Spleen (tissue), 11 donors: ENCODE measurements at regions not wholly inside any gene's neighbourhood (a gene's known extent, or its start where the extent isn't known, plus 50 kb on each side); places are given as distances from the start of the nearest gene placed in this dataset.

Source experiments
- DNase-seq: peaks from one replicate; pipeline ENCODE4 v3.0.0-alpha.2; 2020
- H3K27ac ChIP-seq, 8 donors: fragments of 200-600 bp; sonication (generic) in 7 of 8; 1 replicate in 4 of 8; 2 replicates in 4 of 8; pipeline versions ENCODE4 v1.5.0 to v1.8.0; 2016 to 2021; ENCODE audit warnings: inconsistent platforms in 4 of 8, mild to moderate bottlenecking in 4 of 8, moderate library complexity in 1 of 8
- H3K27me3 ChIP-seq, 7 donors: fragments of 200-600 bp; sonication (generic) in 6 of 7; replicated peaks in 1 of 7; 1 replicate in 4 of 7; 2 replicates in 3 of 7; pipeline versions ENCODE4 v1.5.0 to v1.8.0; 2016 to 2021; ENCODE audit warnings: inconsistent platforms in 3 of 7, mild to moderate bottlenecking in 1 of 7
- H3K36me3 ChIP-seq, 6 donors: fragments of 200-600 bp; sonication (generic) in 5 of 6; 1 replicate in 4 of 6; 2 replicates in 2 of 6; pipeline versions ENCODE4 v1.5.0 to v1.8.0; 2016 to 2021; ENCODE audit warnings: inconsistent platforms in 2 of 6
- H3K4me1 ChIP-seq, 6 donors: fragments of 200-600 bp; sonication (generic) in 5 of 6; 1 replicate in 3 of 6; 2 replicates in 3 of 6; pipeline versions ENCODE4 v1.5.0 to v1.8.0; 2016 to 2021; ENCODE audit warnings: inconsistent platforms in 3 of 6
- H3K4me3 ChIP-seq, 8 donors: fragments of 200-600 bp; sonication (generic) in 7 of 8; 1 replicate in 4 of 8; 2 replicates in 4 of 8; pipeline versions ENCODE4 v1.5.0 to v1.8.0; 2016 to 2021; ENCODE audit warnings: inconsistent platforms in 4 of 8, mild to moderate bottlenecking in 4 of 8, moderate library complexity in 2 of 8
- H3K9me3 ChIP-seq, 8 donors: fragments of 200-600 bp; sonication (generic) in 7 of 8; 1 replicate in 4 of 8; 2 replicates in 4 of 8; pipeline versions ENCODE4 v1.5.0 to v1.8.0; 2016 to 2021; ENCODE audit warnings: inconsistent platforms in 4 of 8
- POLR2A ChIP-seq, 3 donors: fragments of 450-650 bp; IDR thresholded peaks; one replicate each; pipeline ENCODE4 v1.5.1; 2017; ENCODE audit warnings: antibody characterized with exemption in 3 of 3, mild to moderate bottlenecking in 1 of 3
- POLR2AphosphoS5 ChIP-seq, 3 donors: sonication (generic); formaldehyde crosslinking; IDR thresholded peaks; one replicate each; pipeline ENCODE4 v1.5.1; 2017; ENCODE audit warnings: antibody characterized with exemption in 3 of 3
- WGBS, 5 donors: extraction: QIAGEN DNeasy Blood & Tissue Kit in 3 of 5; methylation state at CpG; one replicate each; pipeline versions ENCODE4 v1.1.5 to v1.1.7; 2013 to 2018; 5-methylcytosine and 5-hydroxymethylcytosine counted together
- intact Hi-C: fragments of 100-400 bp; cut with DNase I; formaldehyde crosslinking; loops from one replicate; pipeline ENCODE4 v1.15.0; 2023; ENCODE audit warnings: low total_unique reads
- TF ChIP-seq, protein P1 (sequence below), 11 experiments: fragments of 200-600 bp in 7 of 11; fragments of 450-650 bp in 4 of 11; sonication (generic) in 4 of 11; IDR thresholded peaks in 8 of 11; conservative IDR thresholded peaks in 3 of 11; 1 replicate in 7 of 11; 2 replicates in 4 of 11; pipeline versions ENCODE4 v1.4.0 to v1.8.0; 2016 to 2021; ENCODE audit warnings: antibody characterized with exemption in 11 of 11, inconsistent platforms in 4 of 11, mild to moderate bottlenecking in 1 of 11
- donor health status: healthy with polysubstance abuse.
- donor health status: DM: no; HTN: no; CAD: no; lungs with moderate emphysema.
- donor health status: DM: no; HTN: no; CAD: no.
- donor health status: Bipolar disorder and iron deficiency.
- donor health status: healthy.
- donor health status: DM: no; HTN: no; CAD: no.
- donor health status: DM: yes; HTN: yes; CAD: no.

DNA sequence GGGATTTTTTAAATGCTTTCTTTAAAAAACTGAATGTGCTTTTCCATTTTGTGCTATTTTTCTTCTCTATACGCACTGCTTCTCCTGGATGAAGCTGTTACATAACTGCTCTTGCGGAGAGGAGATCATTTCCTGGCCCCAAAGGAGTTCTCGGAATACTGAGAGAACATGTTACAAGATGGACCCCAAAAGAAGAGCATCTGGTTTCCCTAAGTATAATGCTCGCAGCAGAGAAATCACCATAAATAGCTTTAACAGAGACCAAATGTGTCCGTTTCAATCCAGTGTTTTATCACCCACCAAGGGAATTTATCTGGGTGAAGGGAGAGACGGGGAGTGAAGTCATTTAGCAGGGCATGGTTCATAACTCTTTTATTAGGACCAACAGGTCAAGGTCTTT is 80.1 kb downstream of the RBM43 start:
- Histone ChIP-seq H3K9me3 (no peaks in the 10 kb centered on the region), H3K4me1 (no peaks in the 10 kb centered on the region), H3K27ac (no peak overlapping the region), H3K4me3 (no peak overlapping the region), H3K36me3 (no peaks in the 10 kb centered on the region), H3K27me3 (peaks cover 0 to 17% (median 0%) of the 10 kb centered on the region in 7 donors)
- intact Hi-C loops: no loop called here
- DNase-seq: no peak
- 74 to 86% (median 77%) methylated on average over 6 of the region's 6 CpGs for WGBS, 5 donors
- TF ChIP-seq POLR2A (IDR thresholded peaks at IDR 0.05) (no peak), POLR2AphosphoS5 (IDR thresholded peaks at IDR 0.05) (no peak)
- TF ChIP-seq, protein P1, sequence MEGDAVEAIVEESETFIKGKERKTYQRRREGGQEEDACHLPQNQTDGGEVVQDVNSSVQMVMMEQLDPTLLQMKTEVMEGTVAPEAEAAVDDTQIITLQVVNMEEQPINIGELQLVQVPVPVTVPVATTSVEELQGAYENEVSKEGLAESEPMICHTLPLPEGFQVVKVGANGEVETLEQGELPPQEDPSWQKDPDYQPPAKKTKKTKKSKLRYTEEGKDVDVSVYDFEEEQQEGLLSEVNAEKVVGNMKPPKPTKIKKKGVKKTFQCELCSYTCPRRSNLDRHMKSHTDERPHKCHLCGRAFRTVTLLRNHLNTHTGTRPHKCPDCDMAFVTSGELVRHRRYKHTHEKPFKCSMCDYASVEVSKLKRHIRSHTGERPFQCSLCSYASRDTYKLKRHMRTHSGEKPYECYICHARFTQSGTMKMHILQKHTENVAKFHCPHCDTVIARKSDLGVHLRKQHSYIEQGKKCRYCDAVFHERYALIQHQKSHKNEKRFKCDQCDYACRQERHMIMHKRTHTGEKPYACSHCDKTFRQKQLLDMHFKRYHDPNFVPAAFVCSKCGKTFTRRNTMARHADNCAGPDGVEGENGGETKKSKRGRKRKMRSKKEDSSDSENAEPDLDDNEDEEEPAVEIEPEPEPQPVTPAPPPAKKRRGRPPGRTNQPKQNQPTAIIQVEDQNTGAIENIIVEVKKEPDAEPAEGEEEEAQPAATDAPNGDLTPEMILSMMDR (IDR thresholded peaks at IDR 0.05 in 8 of 11, conservative IDR thresholded peaks at IDR 0.05 in 3 of 11): no peak

DNA sequence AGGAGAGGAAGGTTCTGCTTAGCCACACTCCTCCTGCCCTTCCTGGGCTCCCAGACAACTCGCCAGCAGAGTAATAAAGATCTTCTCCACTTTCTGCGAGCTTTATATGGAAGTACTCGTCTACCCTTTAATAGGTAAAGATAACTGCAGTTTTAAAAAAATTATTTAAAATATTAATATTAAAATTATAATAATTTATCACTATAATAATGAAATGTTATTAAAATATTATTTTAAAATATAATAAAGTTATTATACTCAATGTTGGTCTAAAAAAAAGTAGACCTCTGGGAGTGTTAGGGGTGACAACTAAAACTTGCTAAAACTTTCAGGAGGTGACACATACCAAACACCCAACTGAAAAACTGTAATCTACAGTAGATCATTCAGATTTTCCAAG is 81.5 kb downstream of the RBM43 start:
- H3K27ac ChIP-seq: no peak overlapping the region
- H3K4me1 ChIP-seq: no peaks in the 10 kb centered on the region
- H3K9me3 ChIP-seq: no peaks in the 10 kb centered on the region
- H3K27me3 ChIP-seq: peaks cover 0 to 17% (median 0%) of the 10 kb centered on the region in 7 donors
- DNase-seq: no peak
- TF ChIP-seq POLR2A (IDR thresholded peaks at IDR 0.05) (no peak), POLR2AphosphoS5 (IDR thresholded peaks at IDR 0.05) (no peak)
- TF ChIP-seq, protein P1 (IDR thresholded peaks at IDR 0.05 in 8 of 11, conservative IDR thresholded peaks at IDR 0.05 in 3 of 11): no peak
- no peak overlapping the region for H3K4me3 ChIP-seq
- no peaks in the 10 kb centered on the region for H3K36me3 ChIP-seq
- 75 to 94% (median 82%) methylated on average over 3 of the region's 3 CpGs for WGBS, 5 donors
- intact Hi-C loops: no loop called here

DNA sequence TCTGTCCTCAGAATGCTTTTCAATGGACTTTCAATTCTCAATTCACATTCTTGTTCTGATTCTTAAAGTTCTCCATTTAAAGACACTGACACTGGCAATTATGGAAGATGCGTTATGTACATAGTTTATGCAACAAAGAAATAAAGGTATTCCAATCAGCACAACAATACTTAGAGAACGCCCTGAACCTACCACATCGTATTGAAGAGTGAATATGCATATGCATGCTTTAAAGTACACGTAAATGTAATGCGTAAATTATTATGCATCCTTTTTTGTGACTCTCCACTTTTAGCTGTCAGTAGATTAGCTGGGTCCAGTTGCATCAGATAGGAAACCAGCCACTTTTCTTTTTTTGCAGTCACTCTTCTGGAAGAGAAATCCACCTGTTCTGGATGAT is 83.5 kb downstream of the RBM43 start:
- no peak for DNase-seq
- WGBS, 5 donors: 83 to 87% (median 85%) methylated on average over 5 of the region's 5 CpGs
- TF ChIP-seq POLR2AphosphoS5 (IDR thresholded peaks at IDR 0.05) (no peak), POLR2A (IDR thresholded peaks at IDR 0.05) (no peak)
- TF ChIP-seq, protein P1 (IDR thresholded peaks at IDR 0.05 in 8 of 11, conservative IDR thresholded peaks at IDR 0.05 in 3 of 11): no peak
- no peak overlapping the region for H3K4me3 ChIP-seq
- H3K36me3 ChIP-seq: no peaks in the 10 kb centered on the region
- H3K27ac ChIP-seq: no peak overlapping the region
- H3K9me3 ChIP-seq: no peaks in the 10 kb centered on the region
- no peaks in the 10 kb centered on the region for H3K4me1 ChIP-seq
- intact Hi-C loops: no loop called here
- H3K27me3 ChIP-seq: peaks cover 0 to 17% (median 0%) of the 10 kb centered on the region in 7 donors

DNA sequence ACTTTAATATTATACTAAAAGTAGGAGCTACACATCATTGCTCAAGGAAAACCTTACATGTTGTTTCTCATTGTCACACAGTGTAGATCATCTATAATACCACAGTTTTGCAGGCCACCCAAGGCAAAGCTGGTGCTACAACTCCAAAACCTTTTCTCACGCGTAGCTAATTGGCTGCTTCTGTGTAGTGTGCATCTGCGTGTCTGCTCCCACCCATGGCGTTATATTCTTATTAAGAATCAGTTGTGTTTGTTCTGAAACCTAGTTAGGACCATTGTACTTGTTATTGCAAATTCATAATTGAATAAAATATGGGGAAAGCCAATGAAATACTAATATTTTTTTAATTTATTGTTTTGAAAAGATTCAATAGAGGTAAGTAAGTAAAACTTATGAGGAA is 83.9 kb downstream of the RBM43 start:
- H3K9me3 ChIP-seq: no peaks in the 10 kb centered on the region
- peaks cover 0 to 17% (median 0%) of the 10 kb centered on the region in 7 donors for H3K27me3 ChIP-seq
- TF ChIP-seq POLR2AphosphoS5 (IDR thresholded peaks at IDR 0.05): no peak
- TF ChIP-seq, protein P1 (IDR thresholded peaks at IDR 0.05 in 8 of 11, conservative IDR thresholded peaks at IDR 0.05 in 3 of 11): no peak
- no peak for TF ChIP-seq POLR2A (IDR thresholded peaks at IDR 0.05)
- H3K36me3 ChIP-seq: no peaks in the 10 kb centered on the region
- no peaks in the 10 kb centered on the region for H3K4me1 ChIP-seq
- no peak overlapping the region for H3K4me3 ChIP-seq
- intact Hi-C loops: no loop called here
- H3K27ac ChIP-seq: no peak overlapping the region
- WGBS, 5 donors: 95 to 97% (median 96%) methylated on average over 4 of the region's 4 CpGs
- DNase-seq: no peak
